ENCODE measurements at regions not wholly inside any gene's neighbourhood (a gene's known extent, or its start where the extent isn't known, plus 50 kb on each side); places are given as distances from the start of the nearest gene placed in this dataset.

DNA sequence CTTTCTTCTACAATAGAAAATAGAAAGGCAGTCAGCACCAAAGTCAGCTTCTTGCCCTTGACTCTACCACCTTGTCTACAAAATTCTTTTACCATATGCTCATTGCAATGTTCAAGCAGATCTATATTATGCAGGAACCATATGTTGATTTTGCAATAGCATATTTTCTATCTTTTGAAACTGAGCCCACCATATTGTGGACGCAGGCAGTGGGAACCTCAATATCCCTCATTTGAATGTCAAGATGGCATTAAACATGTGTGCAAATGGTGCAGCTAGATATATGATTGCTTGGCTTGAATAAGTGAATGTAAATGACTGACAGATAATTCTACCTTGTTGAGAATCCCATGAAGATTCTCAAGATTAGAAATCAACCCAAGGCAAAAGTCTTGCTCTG, 412.7 kb upstream of the FSHR start:
- TF ChIP-seq POLR2A (IDR thresholded peaks at IDR 0.05): no peak
- no peak for TF ChIP-seq POLR2AphosphoS5 (IDR thresholded peaks at IDR 0.05)
- TF ChIP-seq, protein P1, sequence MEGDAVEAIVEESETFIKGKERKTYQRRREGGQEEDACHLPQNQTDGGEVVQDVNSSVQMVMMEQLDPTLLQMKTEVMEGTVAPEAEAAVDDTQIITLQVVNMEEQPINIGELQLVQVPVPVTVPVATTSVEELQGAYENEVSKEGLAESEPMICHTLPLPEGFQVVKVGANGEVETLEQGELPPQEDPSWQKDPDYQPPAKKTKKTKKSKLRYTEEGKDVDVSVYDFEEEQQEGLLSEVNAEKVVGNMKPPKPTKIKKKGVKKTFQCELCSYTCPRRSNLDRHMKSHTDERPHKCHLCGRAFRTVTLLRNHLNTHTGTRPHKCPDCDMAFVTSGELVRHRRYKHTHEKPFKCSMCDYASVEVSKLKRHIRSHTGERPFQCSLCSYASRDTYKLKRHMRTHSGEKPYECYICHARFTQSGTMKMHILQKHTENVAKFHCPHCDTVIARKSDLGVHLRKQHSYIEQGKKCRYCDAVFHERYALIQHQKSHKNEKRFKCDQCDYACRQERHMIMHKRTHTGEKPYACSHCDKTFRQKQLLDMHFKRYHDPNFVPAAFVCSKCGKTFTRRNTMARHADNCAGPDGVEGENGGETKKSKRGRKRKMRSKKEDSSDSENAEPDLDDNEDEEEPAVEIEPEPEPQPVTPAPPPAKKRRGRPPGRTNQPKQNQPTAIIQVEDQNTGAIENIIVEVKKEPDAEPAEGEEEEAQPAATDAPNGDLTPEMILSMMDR (IDR thresholded peaks at IDR 0.05): no peak
- TF ChIP-seq EP300 (IDR thresholded peaks at IDR 0.05): no peak
